Activated CD8-positive, alpha-beta T cell treated with anti-CD3 and anti-CD28 coated beads for 36 hours (primary cell): ENCODE measurements at regions not wholly inside any gene's neighbourhood (a gene's known extent, or its start where the extent isn't known, plus 50 kb on each side); places are given as distances from the start of the nearest gene placed in this dataset.
"Not testable (repeated sequence)": the region's sequence is repeated elsewhere in the genome, so short reads cannot be mapped to it uniquely, and the experiment has no call there.

ENCODE experiments used
- ATAC-seq: fragments of 200-7000 bp; cut with Tn5 transposase; one replicate; pipeline ENCODE4 v1.10.0; 2021; ENCODE audit warnings: mild to moderate bottlenecking, moderate library complexity
- CTCF ChIA-PET: fragments of 350-600 bp; sonication (Branson Sonifier 250); formaldehyde crosslinking; loops from one replicate; lab custom pipeline; 2021; ENCODE audit warnings: antibody characterized with exemption; lab: Charles Lee
- POLR2A ChIA-PET: fragments of 350-600 bp; sonication (Branson Sonifier 250); formaldehyde crosslinking; loops from one replicate; lab custom pipeline; 2021; ENCODE audit warnings: antibody characterized with exemption; lab: Charles Lee
- DNase-seq: peaks from one replicate; pipeline ENCODE4 v3.0.0-alpha.2; 2020
- H3K27ac Mint-ChIP-seq: one replicate; pipeline ENCODE4 v1.8.0; 2021; ENCODE audit warnings: mild to moderate bottlenecking, mixed read lengths
- H3K27me3 Mint-ChIP-seq: one replicate; pipeline ENCODE4 v1.8.0; 2021; ENCODE audit warnings: mixed read lengths
- H3K36me3 Mint-ChIP-seq: one replicate; pipeline ENCODE4 v1.8.0; 2021; ENCODE audit warnings: low read depth, mixed read lengths
- H3K4me1 Mint-ChIP-seq: one replicate; pipeline ENCODE4 v1.8.0; 2021; ENCODE audit warnings: low read depth, mixed read lengths
- H3K4me3 Mint-ChIP-seq: one replicate; pipeline ENCODE4 v1.8.0; 2021; ENCODE audit warnings: mild to moderate bottlenecking, moderate library complexity, mixed read lengths
- H3K9me3 Mint-ChIP-seq: one replicate; pipeline ENCODE4 v1.8.0; 2021; ENCODE audit warnings: mixed read lengths
- intact Hi-C: fragments of 100-400 bp; cut with micrococcal nuclease; formaldehyde crosslinking; loops from one replicate; pipeline ENCODE4 v1.10.0; 2022
- TF ChIP-seq, protein P1 (sequence below): fragments of 200-600 bp; IDR thresholded peaks from one replicate; pipeline ENCODE4 v1.8.0; 2022; ENCODE audit warnings: antibody characterized with exemption, mild to moderate bottlenecking

DNA sequence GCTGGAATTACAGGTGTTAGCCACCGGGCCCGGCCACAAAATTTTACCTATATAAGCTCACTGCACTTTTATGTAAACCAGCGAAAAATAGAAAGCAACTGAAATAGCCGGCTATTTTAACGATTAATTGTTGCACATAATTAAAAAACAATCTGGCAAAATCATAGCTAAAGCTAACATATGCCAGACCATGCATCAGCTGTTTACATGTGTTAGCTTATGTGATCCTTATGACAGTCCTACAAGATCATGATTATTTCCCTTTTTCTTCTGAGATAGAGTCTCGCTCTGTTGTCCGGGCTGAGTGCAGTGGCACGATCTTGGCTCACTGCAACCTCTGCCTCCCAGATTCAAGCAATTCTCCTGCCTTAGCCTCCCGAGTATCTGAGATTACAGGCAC is 157.0 kb downstream of the ZFP64 start:
- H3K4me1 Mint-ChIP-seq: peaks cover 18% of the 10 kb centered on the region
- intact Hi-C loops: no loop called here
- H3K4me3 Mint-ChIP-seq: no peak overlapping the region
- POLR2A ChIA-PET: interaction anchor here (0.8 kb wide), 1 partner anchor 13 kb away, joined by 3 read pairs; no protein-coding TSS in a partner anchor
- no peak for DNase-seq
- H3K27ac Mint-ChIP-seq: no peak overlapping the region
- TF ChIP-seq, protein P1, sequence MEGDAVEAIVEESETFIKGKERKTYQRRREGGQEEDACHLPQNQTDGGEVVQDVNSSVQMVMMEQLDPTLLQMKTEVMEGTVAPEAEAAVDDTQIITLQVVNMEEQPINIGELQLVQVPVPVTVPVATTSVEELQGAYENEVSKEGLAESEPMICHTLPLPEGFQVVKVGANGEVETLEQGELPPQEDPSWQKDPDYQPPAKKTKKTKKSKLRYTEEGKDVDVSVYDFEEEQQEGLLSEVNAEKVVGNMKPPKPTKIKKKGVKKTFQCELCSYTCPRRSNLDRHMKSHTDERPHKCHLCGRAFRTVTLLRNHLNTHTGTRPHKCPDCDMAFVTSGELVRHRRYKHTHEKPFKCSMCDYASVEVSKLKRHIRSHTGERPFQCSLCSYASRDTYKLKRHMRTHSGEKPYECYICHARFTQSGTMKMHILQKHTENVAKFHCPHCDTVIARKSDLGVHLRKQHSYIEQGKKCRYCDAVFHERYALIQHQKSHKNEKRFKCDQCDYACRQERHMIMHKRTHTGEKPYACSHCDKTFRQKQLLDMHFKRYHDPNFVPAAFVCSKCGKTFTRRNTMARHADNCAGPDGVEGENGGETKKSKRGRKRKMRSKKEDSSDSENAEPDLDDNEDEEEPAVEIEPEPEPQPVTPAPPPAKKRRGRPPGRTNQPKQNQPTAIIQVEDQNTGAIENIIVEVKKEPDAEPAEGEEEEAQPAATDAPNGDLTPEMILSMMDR: no peak
- CTCF ChIA-PET: no interaction called here
- H3K27me3 Mint-ChIP-seq: no peaks in the 10 kb centered on the region
- no peaks in the 10 kb centered on the region for H3K36me3 Mint-ChIP-seq
- no peaks in the 10 kb centered on the region for H3K9me3 Mint-ChIP-seq
- ATAC-seq: no peak

DNA sequence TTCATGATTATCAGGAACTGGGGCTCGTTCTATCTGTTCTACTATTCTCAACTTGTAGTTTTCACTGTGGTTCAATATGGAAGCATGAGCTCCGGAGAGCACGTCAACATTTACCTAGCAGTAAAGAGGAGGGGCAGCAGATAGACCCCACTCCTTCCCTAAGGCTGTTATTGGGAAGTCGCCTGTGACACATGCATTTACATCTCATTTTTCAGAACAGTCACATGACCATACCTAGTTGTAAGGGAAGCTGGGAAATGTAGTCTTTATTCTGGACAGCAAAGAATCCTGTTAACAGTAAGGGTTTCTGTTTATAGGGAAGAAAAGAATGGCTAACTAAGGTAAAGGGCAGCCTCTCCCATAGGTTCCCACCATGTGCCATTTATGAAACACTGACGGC is 158.3 kb downstream of the ZFP64 start:
- Mint-ChIP-seq H3K9me3 (no peaks in the 10 kb centered on the region), H3K27me3 (no peaks in the 10 kb centered on the region), H3K27ac (no peak overlapping the region), H3K4me1 (peaks cover 18% of the 10 kb centered on the region), H3K4me3 (no peak overlapping the region), H3K36me3 (no peaks in the 10 kb centered on the region)
- ATAC-seq: no peak
- TF ChIP-seq, protein P1: no peak
- intact Hi-C loops: no loop called here
- ChIA-PET CTCF (no interaction called here), POLR2A (no interaction called here)
- no peak for DNase-seq

DNA sequence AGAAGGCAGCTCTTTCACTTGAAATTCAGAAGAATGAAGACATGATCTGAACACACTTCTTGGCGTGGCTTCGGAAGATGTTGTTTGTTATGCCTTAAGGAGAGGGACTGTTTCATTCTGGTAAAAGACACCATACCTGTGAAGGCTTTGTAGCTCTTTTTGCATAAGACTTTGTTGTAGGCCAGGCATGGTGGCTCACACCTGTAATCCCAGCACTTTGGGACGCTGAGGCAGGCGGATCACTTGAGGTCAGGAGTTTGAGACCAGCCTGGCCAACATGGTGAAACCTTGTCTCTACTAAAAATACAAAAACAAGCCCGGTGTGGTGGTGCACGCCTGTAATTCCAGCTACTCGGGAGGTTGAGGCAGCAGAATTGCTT is 159.3 kb downstream of the ZFP64 start:
- ChIA-PET POLR2A (interaction anchor here (1.6 kb wide), 1 partner anchor 16 kb away, joined by 5 read pairs; no protein-coding TSS in a partner anchor), CTCF (interaction anchor here (0.7 to 1.6 kb wide), 3 partner anchors 8 to 27 kb away, joined by 3 to 5 read pairs (median 3); no protein-coding TSS in a partner anchor)
- H3K36me3 Mint-ChIP-seq, intact Hi-C loops, DNase-seq, ATAC-seq, H3K9me3 Mint-ChIP-seq, H3K4me3 Mint-ChIP-seq, H3K27me3 Mint-ChIP-seq: not testable (repeated sequence)
- peak overlapping the region; percentile 78 for H3K27ac Mint-ChIP-seq
- H3K4me1 Mint-ChIP-seq: peaks cover 18% of the 10 kb centered on the region

DNA sequence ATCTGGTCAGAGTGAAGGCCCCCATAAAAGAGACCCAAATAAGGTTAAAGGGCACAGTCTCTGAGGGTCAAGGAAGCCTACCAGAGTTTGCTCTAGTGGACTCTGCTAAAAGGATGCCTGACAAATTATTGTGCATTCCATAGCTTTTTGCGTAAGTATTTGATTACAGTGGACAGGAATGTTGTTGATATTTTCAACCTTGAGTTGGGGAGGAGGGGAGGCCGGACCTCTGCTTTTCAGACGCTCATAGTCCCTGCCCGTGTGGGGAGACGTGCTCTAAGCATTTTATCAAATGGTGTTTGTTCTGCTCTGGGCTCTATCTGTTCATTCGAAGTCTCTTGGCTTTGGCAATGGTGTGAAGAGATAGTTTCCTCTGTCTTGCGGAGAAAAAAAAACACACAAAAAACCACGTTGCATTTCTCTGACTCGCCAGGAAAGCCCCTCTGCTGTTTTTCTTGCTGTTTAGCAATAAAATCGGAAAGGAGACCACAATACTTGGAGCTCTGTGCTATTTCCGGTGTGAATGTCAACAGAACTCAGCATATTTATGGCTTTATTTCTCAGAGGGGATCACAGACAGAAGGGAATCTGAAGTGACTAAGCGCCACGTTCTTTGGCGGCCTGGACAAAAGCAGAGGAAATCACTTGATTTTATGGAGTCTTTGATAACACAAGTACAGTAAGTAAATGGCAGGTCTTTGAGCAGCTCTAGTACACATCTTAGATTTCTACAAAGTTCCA is 159.8 kb downstream of the ZFP64 start:
- ChIA-PET POLR2A (interaction anchor here (1.6 kb wide), 1 partner anchor 16 kb away, joined by 5 read pairs; no protein-coding TSS in a partner anchor), CTCF (interaction anchor here (0.7 to 1.6 kb wide), 3 partner anchors 8 to 28 kb away, joined by 3 to 5 read pairs (median 3); no protein-coding TSS in a partner anchor)
- intact Hi-C loops: no loop called here
- H3K36me3 Mint-ChIP-seq: no peaks in the 10 kb centered on the region
- peak overlapping the region; percentile 78 for H3K27ac Mint-ChIP-seq
- H3K4me1 Mint-ChIP-seq: peaks cover 18% of the 10 kb centered on the region
- ATAC-seq: peak; percentile 87
- H3K4me3 Mint-ChIP-seq: no peak overlapping the region
- no peaks in the 10 kb centered on the region for H3K9me3 Mint-ChIP-seq
- peak; percentile 58 for DNase-seq
- TF ChIP-seq, protein P1: no peak
- H3K27me3 Mint-ChIP-seq: no peaks in the 10 kb centered on the region

DNA sequence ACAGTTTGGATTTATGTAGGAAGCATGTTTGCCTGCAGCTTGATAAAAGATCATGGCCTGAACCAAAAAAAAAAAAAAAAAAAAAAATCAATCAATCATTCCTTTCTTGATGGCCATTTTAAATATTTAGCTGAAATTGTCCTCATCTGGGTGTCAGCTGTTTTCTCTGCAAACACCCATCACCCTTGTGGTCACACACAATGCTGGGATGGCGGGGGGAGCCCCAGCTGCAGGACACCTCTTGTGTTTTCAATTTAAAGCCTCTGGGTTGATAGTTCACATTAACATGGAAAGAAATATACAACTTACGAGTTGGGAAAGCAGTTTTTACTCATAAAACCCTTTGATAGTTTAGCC is 160.4 kb downstream of the ZFP64 start:
- no peak for ATAC-seq
- no peaks in the 10 kb centered on the region for H3K9me3 Mint-ChIP-seq
- peak; percentile 24 for DNase-seq
- H3K27me3 Mint-ChIP-seq: no peaks in the 10 kb centered on the region
- POLR2A ChIA-PET: interaction anchor here (1.6 kb wide), 1 partner anchor 17 kb away, joined by 5 read pairs; no protein-coding TSS in a partner anchor
- peaks cover 18% of the 10 kb centered on the region for H3K4me1 Mint-ChIP-seq
- CTCF ChIA-PET: interaction anchor here (1.6 kb wide), 1 partner anchor 16 kb away, joined by 5 read pairs; no protein-coding TSS in a partner anchor
- intact Hi-C loops: no loop called here
- H3K36me3 Mint-ChIP-seq: no peaks in the 10 kb centered on the region
- H3K27ac Mint-ChIP-seq: peak overlapping the region; percentile 78
- TF ChIP-seq, protein P1: no peak
- no peak overlapping the region for H3K4me3 Mint-ChIP-seq

DNA sequence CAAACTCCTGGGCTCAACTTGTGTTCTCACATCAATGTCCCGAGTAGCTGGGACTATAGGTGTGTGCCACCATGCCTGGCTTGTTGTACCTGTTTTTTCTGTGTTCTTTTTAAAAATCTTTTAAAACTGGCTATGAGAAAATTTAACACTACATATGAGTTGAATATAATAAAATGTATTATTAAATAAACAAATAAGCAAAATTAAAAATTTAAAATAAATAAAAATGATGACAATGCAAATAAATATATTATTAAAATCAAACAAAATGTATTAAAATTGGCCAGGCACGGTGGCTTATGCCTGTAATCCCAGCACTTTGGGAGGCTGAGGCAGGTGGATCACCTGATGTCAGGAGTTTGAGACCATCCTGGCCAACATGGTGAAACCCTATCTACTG is 162.4 kb downstream of the ZFP64 start:
- POLR2A ChIA-PET, H3K4me3 Mint-ChIP-seq, H3K27ac Mint-ChIP-seq, intact Hi-C loops, DNase-seq, H3K9me3 Mint-ChIP-seq, CTCF ChIA-PET, ATAC-seq, H3K27me3 Mint-ChIP-seq, H3K36me3 Mint-ChIP-seq: not testable (repeated sequence)
- peaks cover 18% of the 10 kb centered on the region for H3K4me1 Mint-ChIP-seq
